GM12875 (cell line): ENCODE measurements at regions not wholly inside any gene's neighbourhood (a gene's known extent, or its start where the extent isn't known, plus 50 kb on each side); places are given as distances from the start of the nearest gene placed in this dataset.

Experiments used
- H3K4me3 ChIP-seq: one replicate; pipeline ENCODE4 v1.5.1; 2011; ENCODE audit warnings: low read depth, low read length, control low read depth
- TF ChIP-seq, protein P1 (sequence below): IDR thresholded peaks from 2 replicates; pipeline ENCODE4 v1.5.1; 2011; ENCODE audit warnings: low read depth, mild to moderate bottlenecking, control low read depth, inconsistent platforms, low read length, moderate library complexity, borderline replicate concordance; ENCODE audit not compliant: insufficient read depth

DNA sequence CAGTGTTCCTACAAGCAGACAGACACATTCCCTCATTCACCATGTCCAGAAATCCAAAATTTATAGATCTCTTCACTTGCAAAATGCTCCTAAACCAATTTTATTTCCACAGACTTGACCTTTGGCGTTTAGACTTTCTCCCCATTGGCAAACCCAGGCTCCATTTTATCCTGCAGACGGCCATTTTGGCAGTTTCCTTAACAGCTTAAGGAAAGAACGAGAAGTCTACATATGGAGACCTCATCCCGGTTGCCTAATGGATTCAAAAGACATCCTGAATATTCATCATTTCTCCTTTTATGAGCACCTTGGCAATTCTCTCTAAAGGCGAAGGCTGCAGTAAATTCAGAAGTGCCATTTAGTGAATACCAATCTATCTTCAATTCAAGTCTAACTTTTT lies 132.9 kb downstream of the HLX start:
- no peak overlapping the region for H3K4me3 ChIP-seq
- TF ChIP-seq, protein P1, sequence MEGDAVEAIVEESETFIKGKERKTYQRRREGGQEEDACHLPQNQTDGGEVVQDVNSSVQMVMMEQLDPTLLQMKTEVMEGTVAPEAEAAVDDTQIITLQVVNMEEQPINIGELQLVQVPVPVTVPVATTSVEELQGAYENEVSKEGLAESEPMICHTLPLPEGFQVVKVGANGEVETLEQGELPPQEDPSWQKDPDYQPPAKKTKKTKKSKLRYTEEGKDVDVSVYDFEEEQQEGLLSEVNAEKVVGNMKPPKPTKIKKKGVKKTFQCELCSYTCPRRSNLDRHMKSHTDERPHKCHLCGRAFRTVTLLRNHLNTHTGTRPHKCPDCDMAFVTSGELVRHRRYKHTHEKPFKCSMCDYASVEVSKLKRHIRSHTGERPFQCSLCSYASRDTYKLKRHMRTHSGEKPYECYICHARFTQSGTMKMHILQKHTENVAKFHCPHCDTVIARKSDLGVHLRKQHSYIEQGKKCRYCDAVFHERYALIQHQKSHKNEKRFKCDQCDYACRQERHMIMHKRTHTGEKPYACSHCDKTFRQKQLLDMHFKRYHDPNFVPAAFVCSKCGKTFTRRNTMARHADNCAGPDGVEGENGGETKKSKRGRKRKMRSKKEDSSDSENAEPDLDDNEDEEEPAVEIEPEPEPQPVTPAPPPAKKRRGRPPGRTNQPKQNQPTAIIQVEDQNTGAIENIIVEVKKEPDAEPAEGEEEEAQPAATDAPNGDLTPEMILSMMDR, result no peak

DNA sequence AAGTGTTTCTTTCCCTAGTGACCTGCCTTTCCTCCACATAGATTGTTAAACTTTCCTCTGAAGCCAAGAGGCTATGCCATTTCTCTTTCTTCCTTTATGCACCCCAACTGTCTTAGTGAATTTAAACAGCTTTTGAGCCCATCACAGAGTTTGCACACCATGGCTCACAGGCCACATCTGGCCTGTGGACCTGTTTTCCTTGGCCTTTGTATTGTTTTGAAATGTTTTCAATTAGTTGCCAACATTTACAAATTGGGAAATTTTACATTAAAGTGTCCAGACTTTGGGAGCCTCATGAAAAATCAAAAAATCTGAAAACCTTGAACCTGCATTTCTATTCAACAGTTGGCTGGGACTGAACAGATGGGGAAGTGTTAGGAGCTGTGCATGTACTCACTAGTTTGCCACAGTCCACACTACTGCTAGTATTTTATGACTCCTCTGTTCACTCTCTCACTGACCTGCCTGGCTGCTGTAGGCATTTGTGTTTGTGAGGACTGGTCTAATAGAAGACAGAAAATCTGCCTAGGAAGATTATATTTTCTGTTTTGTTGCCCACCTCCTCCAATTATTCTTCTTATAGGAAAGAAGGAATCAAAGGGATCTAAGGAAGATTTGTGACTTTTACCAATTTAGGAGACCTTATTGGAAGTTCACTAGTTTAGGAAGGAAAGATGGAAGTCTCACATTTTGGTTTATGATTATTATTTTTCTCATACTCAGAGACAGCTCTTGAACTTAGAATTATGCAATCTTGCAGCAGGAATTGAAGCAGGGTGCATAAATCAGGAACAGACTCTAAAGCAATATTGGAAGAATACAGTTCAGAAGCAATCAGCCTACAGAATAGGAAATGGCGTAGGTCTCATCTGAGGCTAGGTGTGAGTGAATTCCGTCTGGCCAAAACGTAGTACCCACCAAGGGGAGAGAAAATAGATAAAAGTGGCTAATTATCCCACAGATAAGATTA lies 134.7 kb downstream of the HLX start:
- TF ChIP-seq, protein P1, result no peak

DNA sequence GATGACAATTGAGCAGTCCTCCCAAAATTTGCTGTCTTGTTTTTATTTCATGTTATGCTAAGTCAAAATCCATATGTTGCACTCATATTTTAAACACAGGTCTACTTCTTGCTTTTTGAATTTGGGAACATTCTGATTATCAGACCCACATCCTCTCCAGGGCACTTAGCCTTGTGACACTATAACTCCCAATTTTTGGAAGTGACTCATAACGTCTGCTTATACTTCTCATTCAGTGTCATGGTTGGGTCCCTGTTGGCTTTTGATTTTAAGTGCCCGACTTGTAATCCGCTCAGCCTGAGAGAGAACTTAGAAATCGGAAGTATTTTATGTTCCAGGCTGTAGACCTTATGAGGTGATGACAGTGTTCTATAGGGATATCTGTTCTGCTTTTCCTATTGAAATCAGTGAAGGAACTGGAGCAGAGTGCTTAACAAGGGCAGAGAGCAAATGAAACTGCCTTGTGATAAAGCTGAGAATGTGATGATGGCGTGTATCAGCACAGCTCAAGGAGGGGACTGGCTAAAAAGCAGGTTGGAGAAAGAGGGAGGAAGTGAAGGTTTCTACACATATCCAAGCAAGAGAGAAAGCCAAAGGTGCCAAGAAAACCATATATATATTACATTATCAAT lies 136.0 kb downstream of the HLX start:
- H3K4me3 ChIP-seq, result no peak overlapping the region
- TF ChIP-seq, protein P1, result no peak

More for the DNA sequence above, 134.7 kb downstream of the HLX start:
- H3K4me3 ChIP-seq, result no peak overlapping the region

DNA sequence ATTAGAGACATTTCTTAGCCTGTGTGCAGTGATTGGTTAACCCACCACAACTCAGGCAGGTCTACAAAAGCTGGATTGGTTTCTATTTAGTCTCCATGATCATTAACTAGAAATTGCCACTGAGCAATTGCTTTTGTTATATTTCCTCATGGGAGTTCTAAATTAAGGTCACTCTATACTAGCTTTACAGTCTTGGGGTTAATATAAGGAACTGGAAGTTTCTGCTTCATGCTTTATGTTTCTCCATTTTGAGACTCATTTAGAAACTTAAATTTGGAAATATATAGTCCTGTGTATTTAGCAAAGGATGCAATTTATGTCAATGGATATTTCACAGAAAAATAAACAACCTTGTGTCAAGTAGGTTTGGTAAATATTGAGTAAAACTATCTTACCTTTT lies 137.5 kb downstream of the HLX start:
- no peak overlapping the region for H3K4me3 ChIP-seq
- TF ChIP-seq, protein P1, result no peak

DNA sequence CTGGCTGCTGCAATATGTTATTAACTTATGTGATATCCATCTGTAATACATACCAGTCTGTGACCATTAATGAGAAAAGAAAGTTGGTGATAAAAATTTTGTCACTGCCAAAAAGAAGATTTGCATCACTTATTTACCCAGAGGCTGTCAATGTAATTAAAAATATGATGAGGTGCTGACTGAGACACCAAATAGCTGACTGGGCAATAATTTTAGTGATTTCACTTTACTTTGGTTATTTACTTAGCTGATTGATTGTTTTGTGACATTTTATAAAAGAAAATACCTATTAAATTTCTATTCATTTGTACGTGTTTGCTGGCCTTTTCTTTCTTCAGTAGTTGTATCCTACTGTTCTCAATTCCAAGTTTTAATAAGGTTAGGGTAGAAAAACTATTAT lies 139.2 kb downstream of the HLX start:
- TF ChIP-seq, protein P1, result no peak
- H3K4me3 ChIP-seq, result no peak overlapping the region

DNA sequence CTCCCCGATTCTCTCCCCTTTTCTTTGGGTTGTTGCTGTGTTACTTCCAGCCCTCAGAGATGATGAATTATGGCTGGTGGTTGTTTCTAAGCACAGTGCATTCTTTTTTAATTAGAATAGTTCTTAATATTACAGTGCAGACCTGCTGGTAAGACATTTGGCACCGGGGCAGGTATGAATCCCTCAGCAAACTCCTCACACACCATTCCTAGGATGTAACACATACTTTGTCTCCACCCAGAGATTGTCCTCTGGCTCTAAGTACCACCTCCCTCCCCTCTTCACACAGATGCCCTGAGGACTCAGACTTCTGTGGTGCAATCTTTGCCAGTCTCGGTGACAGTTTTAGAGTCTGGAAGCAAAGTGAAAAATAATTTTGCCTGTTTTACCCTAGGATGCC lies 143.1 kb downstream of the HLX start:
- TF ChIP-seq, protein P1, result no peak
- no peak overlapping the region for H3K4me3 ChIP-seq
